ENCODE measurements at regions not wholly inside any gene's neighbourhood (a gene's known extent, or its start where the extent isn't known, plus 50 kb on each side); places are given as distances from the start of the nearest gene placed in this dataset.
"Not testable (repeated sequence)": the region's sequence is repeated elsewhere in the genome, so short reads cannot be mapped to it uniquely, and the experiment has no call there.

- DNase-seq: no peak
Observed at GRCh38 chr15:62218841-62219240, 53.8 kb upstream of the C2CD4B start.

DNA sequence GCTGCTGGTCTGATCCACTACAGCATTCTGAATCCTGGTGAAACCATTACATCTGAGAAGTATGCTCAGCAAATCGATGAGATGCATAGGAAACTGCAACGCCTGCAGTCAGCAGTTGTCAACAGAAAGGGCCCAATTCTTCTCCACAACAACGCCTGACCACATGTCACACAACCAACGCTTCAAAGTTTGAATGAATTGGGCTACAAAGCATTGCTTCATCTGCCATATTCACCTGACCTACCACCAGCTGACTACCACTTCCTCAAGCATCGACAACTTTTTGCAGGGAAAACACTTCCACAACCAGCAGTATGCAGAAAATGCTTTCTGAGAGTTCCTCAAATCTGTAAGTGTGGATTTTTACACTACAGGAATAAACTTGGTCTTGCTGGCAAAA, 54.7 kb upstream of the C2CD4B start:
- no peak for DNase-seq

DNA sequence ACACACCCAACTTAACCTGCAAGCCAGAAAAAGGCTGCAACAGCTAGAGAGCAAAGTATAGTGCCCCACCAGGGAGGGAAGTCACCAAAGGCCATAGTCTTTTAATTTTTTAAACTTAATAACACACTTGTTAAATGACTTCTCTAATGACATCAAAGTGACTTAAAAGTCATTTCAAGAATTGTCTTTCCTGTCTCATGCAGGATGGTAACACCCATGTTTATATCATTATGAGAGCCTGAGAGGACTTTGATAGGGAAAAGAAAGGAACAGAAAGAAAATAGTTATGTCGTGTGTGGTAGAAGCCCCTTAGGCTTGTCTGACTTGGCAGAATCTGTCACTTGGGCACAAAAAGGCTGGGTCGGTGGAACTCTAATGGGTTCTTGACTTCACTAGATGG, 57.9 kb upstream of the C2CD4B start:
- no peak for DNase-seq

DNA sequence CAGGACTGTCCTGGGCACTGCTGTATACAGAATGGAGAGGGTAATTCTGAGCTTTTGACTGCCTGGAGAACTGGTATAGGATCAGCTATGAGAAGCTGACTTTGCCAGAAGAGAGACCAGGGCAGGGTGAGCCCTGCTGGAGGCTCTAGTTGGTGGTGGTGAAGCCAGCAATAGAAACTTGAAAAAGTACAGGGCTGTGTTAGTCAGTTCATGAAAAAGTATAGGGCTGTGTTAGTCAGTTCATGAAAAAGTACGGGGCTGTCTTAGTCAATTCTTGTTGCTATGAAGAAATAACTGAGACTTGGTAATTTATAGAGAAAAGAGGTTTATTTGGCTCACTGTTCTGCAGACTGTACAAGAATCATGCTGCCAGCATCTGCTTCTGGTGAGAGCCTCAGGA, 63.5 kb upstream of the C2CD4B start:
- no peak for DNase-seq

DNA sequence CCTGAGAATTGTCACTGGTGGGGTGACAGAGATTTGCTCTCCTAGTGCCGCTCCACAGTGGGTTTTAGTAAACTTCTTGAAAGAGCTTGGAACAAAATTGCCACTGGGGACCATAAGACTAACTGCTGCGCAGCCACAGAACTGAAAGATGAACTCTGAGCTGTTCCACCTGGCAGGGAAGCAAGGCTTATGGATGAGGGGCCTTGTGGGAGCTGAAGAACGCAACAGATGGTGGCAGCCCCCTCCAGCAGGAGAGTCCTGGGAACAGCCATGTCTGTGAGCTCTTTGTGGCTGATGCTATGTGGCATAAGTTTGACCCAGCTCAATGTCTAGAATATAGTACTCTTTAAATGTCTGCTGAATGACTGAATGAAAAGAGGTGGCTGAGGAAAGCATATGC, 66.8 kb upstream of the C2CD4B start:
- no peak for DNase-seq

DNA sequence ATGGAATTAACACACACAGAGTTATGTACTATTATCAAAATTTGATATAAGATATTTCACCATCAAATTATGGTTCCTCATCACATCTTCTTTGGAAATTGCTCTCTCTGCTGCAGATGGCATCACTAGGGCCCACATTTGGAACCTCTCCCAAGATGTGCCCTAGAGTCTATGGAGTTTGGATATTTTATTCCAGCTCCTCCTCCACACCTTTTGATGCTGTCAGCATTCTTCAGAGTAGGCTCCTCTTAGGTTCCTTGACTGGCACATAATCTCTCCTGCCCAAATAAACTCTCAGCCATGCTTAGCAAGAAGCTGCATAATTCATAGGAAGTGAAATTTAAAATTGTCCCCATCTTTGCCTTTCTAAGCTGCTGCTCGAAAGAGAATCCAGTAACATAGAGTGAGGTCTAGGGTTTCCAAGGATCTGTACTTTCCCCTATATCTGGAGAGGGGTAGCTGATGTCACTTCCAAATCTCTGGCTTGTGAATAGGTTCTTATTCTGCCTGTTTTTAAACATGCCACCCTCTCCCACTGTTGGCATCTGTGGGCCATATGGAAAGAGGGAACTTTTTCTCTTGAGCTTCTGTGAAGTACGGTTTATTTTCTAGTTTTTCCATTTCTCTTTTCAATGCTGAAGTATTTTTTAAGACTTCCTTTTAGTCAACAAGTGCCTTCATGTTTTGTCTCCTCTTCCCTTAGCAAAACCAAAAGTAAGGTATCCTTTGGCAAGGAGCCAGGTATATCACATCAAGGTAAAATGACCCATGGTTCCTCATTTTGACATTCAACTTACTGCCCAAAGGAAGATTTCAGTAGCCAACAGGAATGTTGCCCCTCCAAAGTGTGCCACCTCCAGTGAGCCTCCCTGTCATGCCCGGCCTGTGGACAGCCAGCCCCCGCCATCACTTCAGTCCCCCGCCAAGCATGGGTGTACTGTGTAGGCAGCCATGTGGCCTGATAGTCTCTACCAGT, 75.3 kb upstream of the C2CD4B start:
- DNase-seq: no peak

- no peak for DNase-seq
Observed at GRCh38 chr15:62241135-62241770, 76.2 kb upstream of the C2CD4B start.

DNA sequence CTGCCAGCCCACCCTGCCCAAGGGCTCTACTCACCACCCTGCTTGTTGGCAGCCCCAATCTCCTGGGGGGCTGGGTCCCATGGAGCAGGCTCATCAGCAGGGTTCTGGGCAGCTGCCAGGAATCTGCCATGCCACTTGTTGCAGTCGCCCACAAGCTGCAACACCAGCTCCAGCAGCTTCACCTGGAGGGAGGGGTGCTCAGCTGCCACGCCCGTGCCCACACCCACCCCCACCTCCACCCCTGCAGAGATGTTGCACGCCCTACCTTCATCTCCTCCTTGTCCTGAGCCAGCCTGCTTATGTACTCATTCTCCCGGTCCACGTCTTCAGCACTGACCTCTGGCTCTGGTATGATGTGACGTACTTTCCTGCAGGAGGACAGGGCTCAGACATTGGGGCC, 77.9 kb upstream of the C2CD4B start:
- no peak for DNase-seq

DNA sequence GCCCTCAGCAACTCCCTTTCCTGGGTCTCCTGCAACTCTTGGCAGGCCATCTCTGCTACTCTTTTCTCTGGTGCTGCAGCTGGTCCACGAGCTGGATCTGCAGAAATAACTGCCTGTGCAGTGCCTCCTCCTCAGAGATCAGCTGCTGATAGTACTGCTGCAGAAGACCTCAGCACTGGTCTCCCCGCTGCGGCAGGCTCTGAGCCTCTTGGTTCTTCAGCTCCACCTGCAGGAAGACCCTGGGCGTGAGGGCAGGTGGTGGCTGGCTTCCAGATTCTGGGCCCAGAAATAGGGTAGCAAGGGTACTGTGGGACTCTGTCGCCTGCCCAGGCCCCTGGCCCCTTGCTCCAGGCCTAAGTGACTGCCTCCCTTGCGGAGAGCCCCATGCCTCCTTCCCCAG, 79.7 kb upstream of the C2CD4B start:
- DNase-seq: no peak

DNA sequence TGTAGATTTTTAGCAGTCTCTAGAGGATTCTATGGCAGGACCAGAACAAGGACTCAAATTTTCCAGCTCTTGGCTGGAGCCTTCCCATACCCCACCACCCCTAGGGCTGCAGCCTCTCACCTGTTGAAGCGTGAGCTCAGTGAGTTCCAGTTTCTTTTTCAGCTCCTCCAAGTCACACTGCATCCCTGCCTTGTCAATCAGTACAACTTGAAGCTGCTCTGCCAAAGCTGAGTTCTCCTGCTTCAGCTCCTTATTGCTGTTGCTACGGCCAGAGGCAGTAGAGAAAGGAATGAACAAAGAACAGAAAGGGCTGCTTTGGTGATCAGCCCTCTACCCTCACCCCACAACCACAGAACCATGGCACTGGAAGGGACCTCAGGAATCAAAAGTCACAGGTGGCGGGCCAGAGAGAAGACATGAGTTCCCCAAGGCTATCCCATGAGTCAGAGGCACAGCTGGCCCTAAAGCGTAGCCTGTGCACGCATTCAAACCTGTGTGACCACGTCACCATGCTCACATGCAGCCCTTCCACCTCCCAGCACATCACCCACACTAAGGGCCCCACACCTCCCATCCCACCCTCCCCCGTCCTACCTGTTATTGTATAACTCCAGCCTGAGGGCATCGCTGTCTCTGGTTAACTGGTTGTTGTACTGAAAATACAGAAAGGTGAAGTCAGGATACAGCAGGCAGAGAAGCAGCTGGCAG, 83.3 kb upstream of the C2CD4B start:
- no peak for DNase-seq

DNA sequence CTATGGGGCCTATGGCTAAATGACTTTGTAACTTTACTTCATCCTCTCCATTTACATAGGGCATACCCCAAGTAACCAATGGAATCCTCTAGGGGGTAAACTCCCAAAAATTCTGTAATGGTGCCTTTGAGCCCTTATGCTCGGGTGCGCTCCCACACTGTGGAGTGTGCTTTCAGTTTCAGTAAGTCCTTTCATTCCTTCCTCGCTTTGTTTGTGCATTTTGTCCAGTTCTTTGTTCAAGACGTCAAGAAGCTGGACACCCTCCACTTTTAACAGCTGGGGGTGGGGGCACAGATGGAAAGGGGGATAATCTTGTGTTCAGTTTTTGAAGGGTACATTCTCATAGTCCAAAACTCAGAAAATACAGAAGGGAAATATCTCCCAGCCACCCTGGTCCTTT, 84.4 kb upstream of the C2CD4B start:
- DNase-seq: no peak

DNA sequence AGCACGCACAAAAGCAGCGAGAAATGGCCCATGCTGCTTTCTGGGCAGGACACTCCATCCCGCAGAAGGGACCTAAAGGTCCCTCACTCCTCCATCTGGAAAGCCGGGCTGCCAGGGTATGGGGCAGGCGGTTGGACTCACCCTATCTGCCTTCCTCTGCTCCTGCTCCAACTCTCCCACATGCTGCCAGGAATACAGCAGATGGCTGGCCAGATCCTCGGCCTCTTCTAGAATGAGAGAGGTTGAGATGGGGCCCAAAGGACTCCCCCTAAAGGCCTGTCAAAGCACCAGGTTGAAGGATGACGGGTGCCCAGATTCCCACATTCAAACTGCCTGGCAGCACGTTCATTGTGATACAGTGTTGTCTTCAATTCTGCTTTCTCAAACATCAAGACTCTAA, 85.1 kb upstream of the C2CD4B start:
- DNase-seq: no peak

- DNase-seq: no peak
Observed at GRCh38 chr15:62250978-62251377, 85.9 kb upstream of the C2CD4B start.

- no peak for DNase-seq
Observed at GRCh38 chr15:62253294-62253693, 88.2 kb upstream of the C2CD4B start.

DNA sequence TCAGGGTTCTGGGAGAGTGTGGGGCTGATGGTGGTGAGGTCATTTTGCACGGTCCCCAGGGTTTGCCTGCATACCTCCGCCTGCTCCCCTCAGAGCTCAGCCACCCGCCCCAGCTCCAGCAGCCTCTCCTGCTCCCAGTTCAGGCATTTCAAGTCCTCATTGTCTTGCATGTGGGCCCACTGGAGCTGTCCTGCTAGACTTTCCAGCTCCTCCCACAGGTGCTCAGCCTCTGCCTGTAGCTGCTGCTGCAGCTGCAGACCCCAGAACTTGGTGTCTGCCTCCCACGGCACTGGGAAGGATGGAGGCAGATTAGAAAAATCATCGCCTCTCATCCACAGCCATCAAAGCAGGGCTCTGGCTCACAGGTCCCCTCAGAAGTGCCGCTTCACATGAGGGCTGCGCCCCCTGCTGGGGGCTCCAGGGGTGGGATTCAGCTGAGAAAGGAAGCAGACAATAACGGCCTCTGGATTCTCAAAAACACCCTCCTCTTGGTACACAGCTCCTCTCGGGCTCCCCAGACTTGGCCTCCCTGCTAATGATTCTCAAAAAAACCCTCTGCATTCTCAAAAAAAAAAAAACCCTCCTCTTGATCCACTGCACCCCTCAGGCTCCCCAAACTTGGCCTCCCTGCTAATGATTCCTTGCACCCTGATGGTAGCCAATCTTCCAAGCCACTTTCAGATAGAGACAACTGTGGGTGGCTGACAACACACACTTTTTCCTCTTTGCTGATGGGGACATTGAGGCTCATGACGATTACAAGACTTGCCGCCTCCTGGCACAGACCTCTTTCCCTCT, 89.3 kb upstream of the C2CD4B start:
- DNase-seq: peak; percentile 48

GRCh38 chr15:62256430-62256829, 91.3 kb upstream of the C2CD4B start:
- DNase-seq: not testable (repeated sequence)

- no peak for DNase-seq
Observed at GRCh38 chr15:62257996-62258521, 93.0 kb upstream of the C2CD4B start.

DNA sequence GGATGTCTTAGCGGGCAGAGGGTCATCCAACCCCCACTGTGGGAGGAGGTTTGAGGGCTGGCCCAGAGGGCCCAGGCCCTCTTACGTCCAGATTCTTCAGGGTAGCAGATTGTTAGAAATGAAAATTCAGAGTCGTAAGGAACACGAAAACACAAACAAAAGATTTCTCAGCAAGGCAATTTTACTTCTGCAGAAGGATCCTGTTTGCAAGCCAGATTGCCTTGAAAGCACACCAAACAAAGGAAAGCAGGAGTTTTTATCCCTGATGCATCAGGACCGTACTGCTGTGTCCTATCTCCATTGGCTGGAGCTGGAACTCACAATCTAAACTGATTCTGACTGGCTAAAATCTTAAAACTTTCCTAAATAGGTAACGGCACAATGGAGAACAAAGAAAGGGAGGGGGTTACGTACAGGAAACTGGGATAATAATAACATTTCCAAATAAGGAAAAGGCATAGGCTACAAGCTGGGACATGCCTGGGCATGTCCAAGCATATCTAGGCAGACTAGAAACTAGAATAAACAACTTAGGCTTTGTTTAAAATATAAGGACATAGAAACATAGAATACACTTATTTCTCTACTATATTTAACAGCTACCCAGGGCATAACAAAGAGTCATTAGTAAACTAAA, 97.3 kb upstream of the C2CD4B start:
- DNase-seq: no peak

DNA sequence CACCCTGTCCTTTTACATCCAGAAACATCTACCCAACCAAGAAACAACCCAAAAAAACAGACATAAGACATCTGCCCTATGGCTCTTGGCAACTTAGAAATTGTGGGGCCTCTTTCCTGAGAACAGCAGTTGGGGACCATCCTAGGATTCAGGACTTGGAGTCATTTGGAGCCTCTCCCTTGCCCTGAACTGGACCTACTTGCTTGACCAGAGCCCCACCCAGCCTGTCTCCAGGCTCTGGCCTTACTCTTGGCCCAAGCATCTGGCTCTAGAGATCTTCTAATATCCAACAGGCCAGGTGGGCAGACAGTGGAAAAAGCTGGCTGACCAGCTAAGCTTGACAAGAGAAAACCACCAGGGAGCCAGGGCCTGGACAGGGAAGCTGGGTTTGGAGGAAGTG, 99.1 kb upstream of the C2CD4B start:
- no peak for DNase-seq

GRCh38 chr15:62269504-62269903, 104.4 kb upstream of the C2CD4B start:
- DNase-seq: no peak

DNA sequence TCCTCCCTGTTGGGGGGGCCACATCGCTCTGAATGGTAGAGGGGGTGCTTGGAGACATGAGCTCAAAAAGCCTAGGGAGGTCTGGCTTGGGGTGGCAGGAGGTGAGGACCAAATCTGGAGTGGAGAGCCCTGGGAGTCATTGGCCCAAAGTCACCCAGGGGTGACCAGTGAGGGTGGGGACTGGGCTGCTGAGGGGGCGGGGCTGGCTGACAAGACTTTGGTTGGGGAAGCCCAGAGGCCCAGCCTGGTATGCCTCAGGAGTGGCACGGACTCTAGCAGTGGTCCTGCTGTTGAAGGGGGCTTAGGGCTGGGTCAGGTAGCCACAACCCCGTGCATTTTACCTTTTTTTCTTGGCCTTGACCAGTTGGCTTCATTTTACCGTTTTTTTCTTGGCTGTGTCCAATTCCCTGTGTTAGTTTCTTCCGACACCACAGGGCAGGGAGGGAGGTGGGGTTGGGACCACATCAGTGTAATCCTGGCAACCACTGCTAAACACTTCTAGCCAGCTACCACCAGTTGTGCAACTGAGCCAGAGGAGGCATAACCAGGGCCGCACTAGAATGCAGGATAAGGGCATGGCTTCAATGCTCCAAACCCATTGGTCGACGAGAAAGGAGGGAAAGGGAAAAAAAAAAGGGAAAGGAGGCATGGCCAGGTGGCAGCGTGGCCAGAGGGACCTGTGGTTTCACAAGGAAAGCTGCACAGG, 105.3 kb upstream of the C2CD4B start:
- DNase-seq: no peak

DNA sequence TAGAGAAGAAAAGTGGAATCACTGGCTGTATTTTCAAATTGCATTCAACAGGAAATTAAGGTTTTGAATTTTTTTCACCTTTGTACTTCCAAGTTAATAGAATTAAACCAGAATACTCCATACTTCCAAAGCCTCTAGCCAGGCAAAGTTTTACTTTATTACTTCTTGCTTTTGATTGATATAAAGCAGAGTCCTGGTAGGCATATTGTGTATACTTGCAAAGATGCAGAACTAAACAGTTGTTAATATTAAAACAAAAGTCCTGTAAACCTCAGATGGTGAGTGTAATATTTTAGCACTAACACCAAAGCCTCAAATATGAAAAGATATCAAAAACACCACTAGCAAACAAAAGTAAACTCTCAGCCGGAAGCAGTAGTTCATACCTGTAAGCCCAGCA, 107.2 kb upstream of the C2CD4B start:
- no peak for DNase-seq

All from DMS153 (cell line).